H9 (cell line): ENCODE measurements at regions not wholly inside any gene's neighbourhood (a gene's known extent, or its start where the extent isn't known, plus 50 kb on each side); places are given as distances from the start of the nearest gene placed in this dataset.

Experiments
- DNase-seq: peaks from one replicate; pipeline ENCODE4 v3.0.0-alpha.2; 2017
- H2AFZ ChIP-seq: one replicate; pipeline ENCODE4 v1.6.1; 2013; ENCODE audit warnings: mild to moderate bottlenecking, low read length, control low read depth, moderate library complexity
- H2AK5ac ChIP-seq: 2 replicates; pipeline ENCODE4 v1.6.1; 2013; ENCODE audit warnings: low read length, control low read depth, mixed read lengths; ENCODE audit not compliant: insufficient read length
- H2BK120ac ChIP-seq: one replicate; pipeline ENCODE4 v1.6.1; 2013; ENCODE audit warnings: low read depth, mild to moderate bottlenecking, low read length, control low read depth, inconsistent platforms; ENCODE audit not compliant: poor library complexity, severe bottlenecking
- H2BK12ac ChIP-seq: 2 replicates; pipeline ENCODE4 v1.6.1; 2013; ENCODE audit warnings: low read length, control low read depth, mixed read lengths, low read depth; ENCODE audit not compliant: insufficient read length
- H2BK15ac ChIP-seq: 2 replicates; pipeline ENCODE4 v1.6.1; 2013; ENCODE audit warnings: low read depth, low read length, control low read depth
- H2BK20ac ChIP-seq: one replicate; pipeline ENCODE4 v1.6.1; 2013; ENCODE audit warnings: low read depth, mild to moderate bottlenecking, low read length, control low read depth, inconsistent platforms; ENCODE audit not compliant: poor library complexity, severe bottlenecking
- H2BK5ac ChIP-seq: 2 replicates; pipeline ENCODE4 v1.6.1; 2013; ENCODE audit warnings: low read length, control low read depth, mixed read lengths; ENCODE audit not compliant: insufficient read length
- H3K14ac ChIP-seq: 2 replicates; pipeline ENCODE4 v1.6.1; 2013; ENCODE audit warnings: low read length, control low read depth; ENCODE audit not compliant: insufficient read depth
- H3K18ac ChIP-seq: 2 replicates; pipeline ENCODE4 v1.6.1; 2013; ENCODE audit warnings: low read depth, mild to moderate bottlenecking, mixed read lengths, low read length, control low read depth; ENCODE audit not compliant: insufficient read length
- H3K23ac ChIP-seq: 2 replicates; pipeline ENCODE4 v1.6.1; 2013; ENCODE audit warnings: low read length, control low read depth, mixed read lengths, low read depth; ENCODE audit not compliant: insufficient read length
- H3K23me2 ChIP-seq: 2 replicates; pipeline ENCODE4 v1.6.1; 2013; ENCODE audit warnings: low read depth, mild to moderate bottlenecking, mixed read lengths, low read length, control low read depth; ENCODE audit not compliant: insufficient read length, poor library complexity, severe bottlenecking
- H3K27ac ChIP-seq: 2 replicates; pipeline ENCODE4 v1.5.1; 2013; ENCODE audit warnings: low read length, control low read depth, mixed read lengths, low read depth; ENCODE audit not compliant: insufficient read length
- H3K27me3 ChIP-seq: 2 replicates; pipeline ENCODE4 v1.6.1; 2013; ENCODE audit warnings: low read length, control low read depth, inconsistent platforms; ENCODE audit not compliant: insufficient read depth
- H3K4ac ChIP-seq: 2 replicates; pipeline ENCODE4 v1.6.1; 2013; ENCODE audit warnings: low read depth, mild to moderate bottlenecking, control low read depth, inconsistent platforms, low read length, moderate library complexity
- H3K4me1 ChIP-seq: 2 replicates; pipeline ENCODE4 v1.6.1; 2013; ENCODE audit warnings: low read length, control low read depth, inconsistent platforms; ENCODE audit not compliant: insufficient read depth
- H3K4me2 ChIP-seq: 2 replicates; pipeline ENCODE4 v1.6.1; 2013; ENCODE audit warnings: low read length, control low read depth, mixed read lengths; ENCODE audit not compliant: insufficient read length, insufficient read depth
- H3K56ac ChIP-seq: 2 replicates; pipeline ENCODE4 v1.6.1; 2013; ENCODE audit warnings: low read depth, mild to moderate bottlenecking, mixed read lengths, low read length, control low read depth; ENCODE audit not compliant: insufficient read length
- H3K79me1 ChIP-seq: 2 replicates; pipeline ENCODE4 v1.6.1; 2013; ENCODE audit warnings: low read depth, mild to moderate bottlenecking, moderate library complexity, low read length, control low read depth, inconsistent platforms; ENCODE audit not compliant: insufficient read depth, poor library complexity, severe bottlenecking
- H3K79me2 ChIP-seq: 2 replicates; pipeline ENCODE4 v1.6.1; 2013; ENCODE audit warnings: low read length, control low read depth, inconsistent platforms; ENCODE audit not compliant: insufficient read depth
- H3K9ac ChIP-seq: 2 replicates; pipeline ENCODE4 v1.6.1; 2013; ENCODE audit warnings: low read length, control low read depth, mixed read lengths; ENCODE audit not compliant: insufficient read length; ENCODE audit errors: extremely low read depth
- H3K9me3 ChIP-seq: one replicate; pipeline ENCODE4 v1.6.1; 2013; ENCODE audit warnings: low read depth, low read length, inconsistent platforms; ENCODE audit not compliant: control insufficient read depth
- H3T11ph ChIP-seq: one replicate; pipeline ENCODE4 v1.6.1; 2013; ENCODE audit warnings: mild to moderate bottlenecking, low read length, control low read depth, inconsistent platforms
- H4K20me1 ChIP-seq: one replicate; pipeline ENCODE4 v1.6.1; 2013; ENCODE audit not compliant: control insufficient read depth, insufficient read length, insufficient read depth
- H4K5ac ChIP-seq: 2 replicates; pipeline ENCODE4 v1.6.1; 2013; ENCODE audit warnings: low read depth, mild to moderate bottlenecking, mixed read lengths, low read length, control low read depth; ENCODE audit not compliant: insufficient read length
- H4K8ac ChIP-seq: replicated peaks from 2 replicates; pipeline ENCODE4 v1.6.1; 2013; ENCODE audit warnings: low read length, control low read depth, mixed read lengths, low read depth; ENCODE audit not compliant: insufficient read length
- H4K91ac ChIP-seq: 2 replicates; pipeline ENCODE4 v1.6.1; 2013; ENCODE audit warnings: low read depth, mild to moderate bottlenecking, moderate library complexity, mixed read lengths, low read length, control low read depth; ENCODE audit not compliant: insufficient read length
- H3K27ac Mint-ChIP-seq, 3 experiments: 2 replicates in 2 of 3; 3 replicates in 1 of 3; pipeline ENCODE4 v1.8.0; 2020 to 2021; ENCODE audit warnings: mixed read lengths in 3 of 3, mild to moderate bottlenecking in 1 of 3, moderate library complexity in 1 of 3
- H3K27me3 Mint-ChIP-seq: 2 replicates; pipeline ENCODE4 v1.8.0; 2021; ENCODE audit warnings: low read depth, mild to moderate bottlenecking, moderate library complexity, mixed read lengths
- H3K36me3 Mint-ChIP-seq, 3 experiments: 2 replicates in 2 of 3; 3 replicates in 1 of 3; pipeline ENCODE4 v1.8.0; 2020 to 2021; ENCODE audit warnings: low read depth in 3 of 3, mixed read lengths in 3 of 3; ENCODE audit not compliant: insufficient read depth in 1 of 3
- H3K4me1 Mint-ChIP-seq, 2 experiments: 2 replicates each; pipeline ENCODE4 v1.8.0; 2020; ENCODE audit warnings: mixed read lengths in 2 of 2
- H3K4me3 Mint-ChIP-seq, 2 experiments: 2 replicates in 1 of 2; 3 replicates in 1 of 2; pipeline ENCODE4 v1.8.0; 2020 to 2021; ENCODE audit warnings: mild to moderate bottlenecking in 2 of 2, mixed read lengths in 2 of 2, moderate library complexity in 1 of 2
- H3K9me3 Mint-ChIP-seq, 2 experiments: 2 replicates in 1 of 2; 3 replicates in 1 of 2; pipeline ENCODE4 v1.8.0; 2020; ENCODE audit warnings: mild to moderate bottlenecking in 2 of 2, mixed read lengths in 2 of 2, moderate library complexity in 1 of 2
- CTCF ChIP-seq: fragments of 200-600 bp; sonication (generic); conservative IDR thresholded peaks from 3 replicates; pipeline ENCODE4 v1.8.0; 2021; ENCODE audit warnings: antibody characterized with exemption, mild to moderate bottlenecking
- WGBS: extraction: QIAGEN DNeasy Blood & Tissue Kit; methylation state at CpG from one replicate; pipeline ENCODE4 v1.1.7; 2013; ENCODE audit warnings: missing lambda C conversion rate, low lambda C conversion rate, mixed read lengths; ENCODE audit not compliant: insufficient read length; ENCODE audit errors: extremely low coverage; 5-methylcytosine and 5-hydroxymethylcytosine counted together

GRCh38 chr9:26181836-26182235 lies 503.6 kb upstream of the TUSC1 start:
- no peak overlapping the region for H3T11ph ChIP-seq
- Mint-ChIP-seq H3K4me3 (no peak overlapping the region), H3K36me3 (peaks cover 0 to 1% (median 0%) of the 10 kb centered on the region in 3 experiments; a peak in 1 of 7 replicates), H3K27me3 (no peaks in the 10 kb centered on the region), H3K4me1 (peaks cover 0 to 4% of the 10 kb centered on the region in 2 experiments; a peak in 1 of 4 replicates), H3K9me3 (no peaks in the 10 kb centered on the region), H3K27ac (no peak overlapping the region; a peak in 1 of 7 replicates)
- H3K56ac ChIP-seq = no peak overlapping the region
- H2BK15ac ChIP-seq = no peak overlapping the region
- no CpG with 5 or more reads among the region's 2 CpGs for WGBS
- H4K5ac ChIP-seq = no peak overlapping the region
- no peak overlapping the region for H3K14ac ChIP-seq
- no peak overlapping the region for H4K91ac ChIP-seq
- no peak overlapping the region for H3K4me2 ChIP-seq
- no peak overlapping the region for H4K8ac ChIP-seq
- H2BK120ac ChIP-seq = no peak overlapping the region
- no peak overlapping the region for H2AFZ ChIP-seq
- no peaks in the 10 kb centered on the region for H3K9me3 ChIP-seq
- H3K23ac ChIP-seq = no peak overlapping the region
- no peak for TF ChIP-seq CTCF
- no peaks in the 10 kb centered on the region for H3K79me2 ChIP-seq
- H3K27ac ChIP-seq = no peak overlapping the region
- no peak overlapping the region for H2BK12ac ChIP-seq
- no peak overlapping the region for H3K9ac ChIP-seq
- H2AK5ac ChIP-seq = no peak overlapping the region
- H3K79me1 ChIP-seq = no peaks in the 10 kb centered on the region
- H2BK20ac ChIP-seq = no peak overlapping the region
- H4K20me1 ChIP-seq = no peaks in the 10 kb centered on the region
- no peak overlapping the region for H2BK5ac ChIP-seq
- no peaks in the 10 kb centered on the region for H3K23me2 ChIP-seq
- DNase-seq = no peak
- no peaks in the 10 kb centered on the region for H3K4me1 ChIP-seq
- H3K4ac ChIP-seq = no peak overlapping the region
- no peak overlapping the region for H3K18ac ChIP-seq
- no peaks in the 10 kb centered on the region for H3K27me3 ChIP-seq
